GM21367 (cell line): ENCODE measurements at regions not wholly inside any gene's neighbourhood (a gene's known extent, or its start where the extent isn't known, plus 50 kb on each side); places are given as distances from the start of the nearest gene placed in this dataset.

ENCODE experiments used
- ATAC-seq: cut with Tn5 transposase; IDR thresholded peaks from one replicate; pipeline ENCODE4 v1.9.1; 2021; ENCODE audit not compliant: unreplicated experiment

- ATAC-seq: no peak
These were observed 309.3 kb downstream of the HDGFL1 start for GRCh38 chr6:22878706-22879105.

DNA sequence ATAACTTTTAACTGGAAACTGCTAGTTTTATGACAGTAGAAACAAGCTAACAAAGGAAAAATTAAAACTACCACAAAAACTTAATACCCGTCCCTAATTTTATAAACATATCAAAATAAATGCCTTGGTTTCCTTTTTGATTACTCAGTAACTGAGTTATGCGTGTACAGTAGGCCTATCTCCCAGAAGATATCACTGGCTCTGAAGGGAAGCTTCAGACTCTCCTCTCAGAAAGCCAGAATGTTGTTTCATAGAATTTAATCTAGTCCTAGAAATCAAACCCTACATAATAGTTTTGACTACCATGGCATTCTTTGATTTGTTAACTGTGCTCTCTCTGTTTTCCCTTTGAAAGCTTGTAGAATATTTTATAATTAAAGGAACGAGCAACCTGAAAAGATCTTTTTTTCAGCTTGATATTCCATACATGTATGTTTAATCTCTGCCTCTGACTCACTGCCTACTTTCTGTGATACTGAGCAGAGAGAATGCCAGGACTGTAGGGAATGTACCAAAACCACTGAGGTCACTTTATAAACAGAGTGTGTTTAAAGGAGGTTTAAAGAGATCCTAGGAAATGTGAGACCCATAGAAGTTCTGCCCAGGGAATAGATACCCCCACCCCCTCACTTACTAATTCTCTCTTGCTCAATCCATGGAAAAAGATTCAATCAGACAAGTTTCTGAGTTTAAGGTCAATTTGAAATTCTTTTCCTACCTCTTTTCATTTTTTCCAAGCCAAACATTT lies 311.5 kb downstream of the HDGFL1 start:
- ATAC-seq: no peak

- ATAC-seq: no peak
These were observed 313.2 kb downstream of the HDGFL1 start for GRCh38 chr6:22882581-22882980.

GRCh38 chr6:22883061-22883717 lies 313.8 kb downstream of the HDGFL1 start:
- ATAC-seq: no peak

GRCh38 chr6:22884456-22884855 lies 315.1 kb downstream of the HDGFL1 start:
- ATAC-seq: no peak

DNA sequence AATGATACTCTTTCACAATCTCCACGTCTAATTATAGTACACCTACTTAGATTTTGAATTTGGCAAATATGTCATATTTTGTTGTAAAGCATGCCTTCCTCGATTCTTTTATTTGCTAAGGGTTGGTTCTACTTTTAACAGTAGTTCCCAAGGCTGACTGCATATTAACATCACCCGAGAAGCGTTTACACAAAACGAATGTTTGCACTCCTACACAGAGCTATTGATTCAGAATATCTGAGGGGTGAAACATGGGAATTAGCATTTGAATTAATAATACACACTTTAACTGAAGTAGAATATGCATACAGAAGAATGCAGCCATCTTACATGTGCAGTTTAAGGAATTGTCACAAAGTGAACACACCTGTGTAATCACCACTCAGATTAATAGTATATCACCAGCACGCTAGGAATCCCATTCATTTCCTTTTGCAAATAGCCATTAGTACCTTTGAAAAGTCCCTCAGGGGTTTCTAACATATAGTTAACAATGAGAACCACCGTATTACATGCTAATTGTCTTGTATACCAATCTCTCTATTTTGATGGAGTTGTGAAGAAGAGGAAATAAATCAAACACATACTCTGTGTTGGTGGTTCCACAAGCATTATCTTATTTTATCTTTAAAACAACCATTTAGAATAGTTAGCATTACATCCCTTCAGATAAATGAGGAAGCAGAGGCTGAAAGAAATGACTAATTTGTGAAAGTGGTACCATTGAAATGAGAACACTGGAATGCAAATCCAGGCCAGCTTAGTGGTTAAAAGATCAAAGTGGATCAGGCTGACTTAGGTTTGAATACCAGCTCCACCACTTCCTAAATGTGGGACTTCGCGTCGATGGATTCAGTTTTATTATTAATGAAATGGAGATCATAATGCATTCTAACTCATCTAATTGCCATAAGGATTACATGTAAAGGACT lies 317.6 kb downstream of the HDGFL1 start:
- ATAC-seq: no peak

DNA sequence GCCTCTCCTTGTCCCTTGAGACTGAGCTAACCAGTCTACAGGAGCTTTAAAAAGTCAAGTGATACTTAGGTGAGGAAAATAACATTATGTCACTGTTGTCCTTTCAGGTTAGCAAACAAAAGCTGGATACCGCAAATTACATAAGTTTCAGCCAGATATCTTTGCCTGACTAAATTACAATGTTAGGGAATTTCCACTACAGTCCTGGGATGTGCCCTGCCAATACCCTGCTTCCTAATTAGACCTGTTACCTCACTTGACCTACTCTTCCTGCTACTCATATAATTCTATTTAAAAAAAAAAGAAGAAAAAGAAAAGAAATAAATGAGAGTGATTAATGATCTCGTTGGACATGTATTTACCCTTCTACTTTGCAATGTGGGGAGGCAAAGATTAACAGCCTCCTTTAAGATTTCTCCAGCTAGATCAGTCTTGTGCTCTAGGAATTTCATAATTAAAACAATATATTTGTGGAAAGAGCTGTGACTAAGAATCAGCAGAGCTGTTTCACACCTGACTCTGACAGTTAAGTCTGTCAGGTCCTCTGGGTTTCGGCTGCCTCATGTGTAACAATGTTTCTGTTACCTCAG lies 318.9 kb downstream of the HDGFL1 start:
- no peak for ATAC-seq

GRCh38 chr6:22891934-22892333 lies 322.6 kb downstream of the HDGFL1 start:
- no peak for ATAC-seq

GRCh38 chr6:22892452-22892851 lies 323.1 kb downstream of the HDGFL1 start:
- ATAC-seq: no peak

DNA sequence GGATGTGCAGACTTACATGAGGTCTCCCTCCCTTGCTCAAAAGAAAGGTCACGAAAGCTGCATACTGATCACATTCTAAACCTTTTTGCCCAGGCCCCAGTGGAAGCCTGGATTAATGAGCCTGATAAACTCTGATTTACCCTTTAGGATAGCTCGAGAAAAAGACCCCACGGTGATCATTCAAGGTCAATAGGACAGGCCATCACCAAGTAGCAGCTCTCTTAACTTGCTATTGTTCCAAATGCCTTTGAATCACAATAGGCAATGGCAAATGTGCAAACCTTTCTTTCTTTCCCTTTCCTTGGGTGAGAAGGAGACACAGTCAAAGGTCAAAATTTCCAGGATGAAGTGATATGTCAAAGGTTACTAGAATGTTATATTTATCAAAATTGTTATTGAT lies 327.3 kb downstream of the HDGFL1 start:
- no peak for ATAC-seq

GRCh38 chr6:22899426-22899825 lies 330.1 kb downstream of the HDGFL1 start:
- ATAC-seq: no peak

DNA sequence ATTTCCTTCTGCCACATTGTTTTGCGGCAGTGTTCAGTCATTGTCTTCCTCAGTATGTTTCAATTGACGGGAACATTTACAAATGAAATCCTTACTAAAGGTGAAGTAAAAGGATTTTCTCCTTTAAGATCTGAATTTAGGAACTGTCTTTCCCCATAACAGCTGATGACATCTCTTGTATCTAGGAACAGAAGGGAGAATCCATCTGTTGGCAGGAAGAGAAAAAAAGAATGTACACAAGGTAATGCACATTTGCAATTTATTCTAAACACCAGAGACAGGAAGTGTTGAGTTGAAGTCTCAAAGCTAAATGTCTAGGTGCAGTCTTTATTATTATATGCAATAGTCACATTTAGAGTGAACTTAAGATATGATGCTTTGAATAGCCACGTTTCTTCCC lies 334.5 kb downstream of the HDGFL1 start:
- no peak for ATAC-seq

DNA sequence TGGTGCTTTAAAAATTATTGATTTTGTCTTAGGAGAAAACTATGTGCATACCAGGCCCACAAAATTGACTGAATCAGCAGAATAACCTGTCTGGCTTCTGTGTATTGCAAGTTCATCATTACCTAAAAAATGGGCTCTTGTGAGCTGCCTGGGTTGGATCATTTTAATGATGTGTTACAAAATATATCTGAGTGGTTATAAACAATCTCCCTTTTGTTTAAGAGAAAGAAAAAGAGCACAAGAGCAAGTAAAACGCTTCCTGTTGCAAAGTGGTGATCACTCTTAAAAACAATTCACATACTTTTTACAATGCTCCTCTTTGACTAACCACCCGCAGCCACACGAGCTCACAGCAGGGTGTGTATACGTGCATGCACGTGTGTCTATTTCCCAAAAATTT lies 335.1 kb downstream of the HDGFL1 start:
- no peak for ATAC-seq

GRCh38 chr6:22906091-22906549 lies 336.8 kb downstream of the HDGFL1 start:
- no peak for ATAC-seq

- no peak for ATAC-seq
These were observed 337.7 kb downstream of the HDGFL1 start for GRCh38 chr6:22907085-22907484.

DNA sequence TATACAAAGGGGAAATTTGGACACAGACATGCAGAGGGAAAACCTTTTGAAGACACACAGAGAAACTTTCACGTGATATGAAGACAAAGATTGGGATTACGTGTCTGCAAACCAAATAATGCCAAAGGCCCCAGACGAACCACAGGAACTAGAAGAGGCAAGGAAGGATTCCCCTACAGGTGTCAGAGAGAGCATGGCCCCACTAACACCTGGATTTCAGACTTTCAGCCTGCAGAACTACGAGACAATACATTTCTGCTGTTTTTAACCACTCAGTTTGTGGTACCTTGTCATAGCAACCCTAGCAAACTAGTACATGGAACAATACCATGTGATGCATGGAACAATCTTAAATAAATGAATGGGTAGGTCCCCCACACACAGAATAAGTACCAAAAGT lies 341.0 kb downstream of the HDGFL1 start:
- no peak for ATAC-seq

DNA sequence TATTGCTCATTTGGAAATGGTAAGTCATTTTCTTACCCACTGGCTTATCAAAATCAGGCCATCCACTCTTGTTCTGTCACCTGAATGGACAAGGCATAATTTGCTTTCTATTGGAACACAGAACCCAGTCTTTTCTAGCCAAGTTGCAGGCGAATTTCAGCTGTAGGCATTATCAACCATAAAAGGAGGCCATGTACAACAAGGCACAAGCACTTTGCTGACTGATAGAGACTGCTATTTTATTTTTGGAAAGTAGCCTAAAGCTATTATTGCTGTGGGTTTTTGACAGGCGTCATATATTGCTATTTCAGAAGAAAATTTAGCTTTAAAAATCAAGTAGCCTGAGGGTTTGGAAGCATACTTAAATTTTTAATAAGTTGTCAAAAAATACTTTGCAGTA lies 344.2 kb downstream of the HDGFL1 start:
- ATAC-seq: no peak

DNA sequence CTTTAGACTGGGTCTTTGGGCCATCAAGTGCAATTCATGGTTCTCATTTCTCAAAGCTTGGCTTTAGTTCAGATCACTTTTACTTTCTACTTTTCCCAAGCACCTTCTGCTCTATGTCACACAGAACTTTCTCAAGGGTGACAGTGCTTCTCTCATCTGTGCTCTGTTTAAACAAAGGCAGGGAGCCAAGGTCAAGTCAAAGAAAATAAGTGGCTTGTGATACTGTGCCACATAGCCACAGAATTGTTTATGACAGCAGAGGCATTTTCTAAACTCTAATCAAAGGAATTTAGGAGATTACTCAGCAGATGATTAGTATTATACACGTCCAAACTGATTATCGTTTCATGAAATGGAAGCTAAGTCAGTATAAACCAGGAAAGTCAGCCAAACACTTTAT lies 348.0 kb downstream of the HDGFL1 start:
- no peak for ATAC-seq

DNA sequence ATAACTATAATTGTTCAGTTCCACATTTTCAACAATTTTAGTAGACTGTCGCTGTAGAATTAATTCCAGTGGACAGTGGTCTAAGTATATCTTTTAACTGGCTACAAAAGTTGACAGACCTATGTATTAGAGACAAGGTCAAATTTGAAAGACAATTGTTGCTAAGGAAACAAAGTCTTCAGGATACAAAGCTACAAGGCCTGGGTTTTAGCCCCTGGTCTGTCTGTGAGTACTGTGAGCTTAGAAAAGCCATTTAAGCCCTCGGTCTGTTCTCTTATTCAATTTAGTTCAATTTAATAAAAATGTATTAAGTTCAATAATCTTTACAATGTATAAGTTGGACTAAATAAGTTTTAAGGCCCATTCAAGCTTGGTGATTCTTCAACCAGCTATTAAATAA lies 352.5 kb downstream of the HDGFL1 start:
- no peak for ATAC-seq

DNA sequence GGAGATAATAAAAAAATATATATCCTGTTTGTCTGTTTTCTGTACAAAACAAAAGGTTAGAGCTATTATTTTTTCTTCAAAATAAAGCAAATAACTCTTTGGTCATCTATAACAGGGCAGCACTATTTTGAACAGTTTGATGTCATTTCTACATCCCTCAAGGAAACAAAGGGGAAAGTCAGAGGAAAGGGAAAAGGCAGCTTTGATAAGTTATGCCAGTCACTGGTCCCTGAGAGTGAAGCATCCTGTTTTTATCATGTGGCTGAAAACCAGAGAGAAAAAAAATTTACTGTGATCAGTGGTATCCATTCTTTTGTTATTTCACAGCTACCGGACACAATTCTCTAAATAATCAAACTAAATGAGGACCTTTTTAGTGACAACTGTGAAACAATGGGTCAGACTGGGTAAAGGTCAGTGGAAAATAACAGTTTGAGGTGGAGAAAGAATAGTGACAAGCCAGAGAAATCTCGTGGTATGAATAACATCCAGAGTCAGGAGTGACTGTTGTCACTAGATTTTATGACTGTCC lies 356.0 kb downstream of the HDGFL1 start:
- ATAC-seq: no peak
